ENCODE measurements at regions not wholly inside any gene's neighbourhood (a gene's known extent, or its start where the extent isn't known, plus 50 kb on each side); places are given as distances from the start of the nearest gene placed in this dataset.
"Not testable (repeated sequence)": the region's sequence is repeated elsewhere in the genome, so short reads cannot be mapped to it uniquely, and the experiment has no call there.

- DNase-seq (ENCODE audit: low read depth): no peak
Observed at GRCh38 chr10:53331460-53331859, 558.9 kb upstream of the MBL2 start.

GRCh38 chr10:53326401-53327305 lies 554.1 kb upstream of the MBL2 start:
- not testable (repeated sequence) for DNase-seq (ENCODE audit: low read depth)

GRCh38 chr10:53325066-53325465 lies 552.5 kb upstream of the MBL2 start:
- DNase-seq (ENCODE audit: low read depth): no peak

GRCh38 chr10:53315709-53316108 lies 543.1 kb upstream of the MBL2 start:
- DNase-seq (ENCODE audit: low read depth): no peak

- DNase-seq (ENCODE audit: low read depth): no peak
Observed at GRCh38 chr10:53314876-53315275, 542.3 kb upstream of the MBL2 start.

GRCh38 chr10:53298443-53298842 lies 525.9 kb upstream of the MBL2 start:
- DNase-seq (ENCODE audit: low read depth): no peak

- DNase-seq (ENCODE audit: low read depth): no peak
Observed at GRCh38 chr10:53284615-53285182, 512.1 kb upstream of the MBL2 start.

- DNase-seq (ENCODE audit: low read depth): no peak
Observed at GRCh38 chr10:53276797-53277196, 504.2 kb upstream of the MBL2 start.

GRCh38 chr10:53269482-53269881 lies 496.9 kb upstream of the MBL2 start:
- DNase-seq (ENCODE audit: low read depth): no peak

- no peak for DNase-seq (ENCODE audit: low read depth)
Observed at GRCh38 chr10:53260213-53260612, 487.6 kb upstream of the MBL2 start.

GRCh38 chr10:53256623-53257022 lies 484.0 kb upstream of the MBL2 start:
- no peak for DNase-seq (ENCODE audit: low read depth)

GRCh38 chr10:53255661-53256205 lies 483.1 kb upstream of the MBL2 start:
- DNase-seq (ENCODE audit: low read depth): no peak

GRCh38 chr10:53253221-53253620 lies 480.6 kb upstream of the MBL2 start:
- DNase-seq (ENCODE audit: low read depth): no peak

- no peak for DNase-seq (ENCODE audit: low read depth)
Observed at GRCh38 chr10:53239873-53240272, 467.3 kb upstream of the MBL2 start.

GRCh38 chr10:53236941-53237340 lies 464.4 kb upstream of the MBL2 start:
- DNase-seq (ENCODE audit: low read depth): no peak

GRCh38 chr10:53233749-53234148 lies 461.2 kb upstream of the MBL2 start:
- no peak for DNase-seq (ENCODE audit: low read depth)

- no peak for DNase-seq (ENCODE audit: low read depth)
Observed at GRCh38 chr10:53230651-53231050, 458.1 kb upstream of the MBL2 start.

GRCh38 chr10:53223851-53224250 lies 451.3 kb upstream of the MBL2 start:
- DNase-seq (ENCODE audit: low read depth): no peak

- no peak for DNase-seq (ENCODE audit: low read depth)
Observed at GRCh38 chr10:53222806-53223205, 450.2 kb upstream of the MBL2 start.

- no peak for DNase-seq (ENCODE audit: low read depth)
Observed at GRCh38 chr10:53209944-53210611, 437.5 kb upstream of the MBL2 start.

GRCh38 chr10:53183733-53184132 lies 411.1 kb upstream of the MBL2 start:
- no peak for DNase-seq (ENCODE audit: low read depth)

- no peak for DNase-seq (ENCODE audit: low read depth)
Observed at GRCh38 chr10:53177468-53177867, 404.9 kb upstream of the MBL2 start.

GRCh38 chr10:53166325-53166724 lies 393.7 kb upstream of the MBL2 start:
- no peak for DNase-seq (ENCODE audit: low read depth)
